Activated naive CD4-positive, alpha-beta T cell treated with anti-CD3 and anti-CD28 coated beads, Interleukin-2, amount 50 U/mL, for 24 hours (primary cell): ENCODE measurements at regions not wholly inside any gene's neighbourhood (a gene's known extent, or its start where the extent isn't known, plus 50 kb on each side); places are given as distances from the start of the nearest gene placed in this dataset.

ENCODE experiments used
- H3K27ac Mint-ChIP-seq: one replicate; pipeline ENCODE4 v1.8.0; 2021; ENCODE audit warnings: mild to moderate bottlenecking, mixed read lengths
- H3K27me3 Mint-ChIP-seq: one replicate; pipeline ENCODE4 v1.8.0; 2021; ENCODE audit warnings: mixed read lengths
- H3K36me3 Mint-ChIP-seq: one replicate; pipeline ENCODE4 v1.8.0; 2021; ENCODE audit warnings: mixed read lengths
- H3K4me1 Mint-ChIP-seq: one replicate; pipeline ENCODE4 v1.8.0; 2021; ENCODE audit warnings: mixed read lengths
- H3K4me3 Mint-ChIP-seq: one replicate; pipeline ENCODE4 v1.8.0; 2021; ENCODE audit warnings: mild to moderate bottlenecking, mixed read lengths
- H3K9me3 Mint-ChIP-seq: one replicate; pipeline ENCODE4 v1.8.0; 2021; ENCODE audit warnings: mixed read lengths

- Mint-ChIP-seq H3K4me1 (no peaks in the 10 kb centered on the region), H3K27ac (no peak overlapping the region), H3K9me3 (peaks cover 4% of the 10 kb centered on the region), H3K4me3 (no peak overlapping the region), H3K27me3 (peaks cover 6% of the 10 kb centered on the region), H3K36me3 (no peaks in the 10 kb centered on the region)
Observed at GRCh38 chr7:98679741-98680140, 62.7 kb downstream of the NPTX2 start.

- no peaks in the 10 kb centered on the region for H3K4me1 Mint-ChIP-seq
- peaks cover 9% of the 10 kb centered on the region for H3K9me3 Mint-ChIP-seq
- no peak overlapping the region for H3K27ac Mint-ChIP-seq
- H3K27me3 Mint-ChIP-seq, result peaks cover 6% of the 10 kb centered on the region
- H3K36me3 Mint-ChIP-seq, result no peaks in the 10 kb centered on the region
- no peak overlapping the region for H3K4me3 Mint-ChIP-seq
Observed at GRCh38 chr7:98681511-98681910, 64.4 kb downstream of the NPTX2 start.

GRCh38 chr7:98681951-98682350 lies 64.9 kb downstream of the NPTX2 start:
- Mint-ChIP-seq H3K27me3 (peaks cover 6% of the 10 kb centered on the region), H3K4me3 (no peak overlapping the region)

GRCh38 chr7:98683514-98683913 lies 66.4 kb downstream of the NPTX2 start:
- H3K4me3 Mint-ChIP-seq, result no peak overlapping the region
- peaks cover 3% of the 10 kb centered on the region for H3K36me3 Mint-ChIP-seq
- no peak overlapping the region for H3K27ac Mint-ChIP-seq

More at GRCh38 chr7:98681951-98682350, 64.9 kb downstream of the NPTX2 start:
- Mint-ChIP-seq H3K36me3 (no peaks in the 10 kb centered on the region), H3K4me1 (no peaks in the 10 kb centered on the region), H3K27ac (no peak overlapping the region), H3K9me3 (peaks cover 10% of the 10 kb centered on the region)

GRCh38 chr7:98685541-98685940 lies 68.5 kb downstream of the NPTX2 start:
- Mint-ChIP-seq H3K4me1 (no peaks in the 10 kb centered on the region), H3K27ac (no peak overlapping the region), H3K36me3 (peaks cover 3% of the 10 kb centered on the region), H3K4me3 (no peak overlapping the region), H3K27me3 (peaks cover 1% of the 10 kb centered on the region), H3K9me3 (peaks cover 13% of the 10 kb centered on the region)

More at GRCh38 chr7:98683514-98683913, 66.4 kb downstream of the NPTX2 start:
- Mint-ChIP-seq H3K27me3 (peaks cover 6% of the 10 kb centered on the region), H3K4me1 (no peaks in the 10 kb centered on the region), H3K9me3 (peaks cover 15% of the 10 kb centered on the region)

GRCh38 chr7:98686466-98687080 lies 69.5 kb downstream of the NPTX2 start:
- Mint-ChIP-seq H3K27ac (no peak overlapping the region), H3K36me3 (peaks cover 3% of the 10 kb centered on the region), H3K27me3 (no peaks in the 10 kb centered on the region), H3K9me3 (peaks cover 12% of the 10 kb centered on the region), H3K4me1 (no peaks in the 10 kb centered on the region), H3K4me3 (no peak overlapping the region)

- no peaks in the 10 kb centered on the region for H3K4me1 Mint-ChIP-seq
- H3K27ac Mint-ChIP-seq, result no peak overlapping the region
- peaks cover 3% of the 10 kb centered on the region for H3K36me3 Mint-ChIP-seq
- H3K9me3 Mint-ChIP-seq, result peaks cover 16% of the 10 kb centered on the region
- H3K4me3 Mint-ChIP-seq, result no peak overlapping the region
- H3K27me3 Mint-ChIP-seq, result no peaks in the 10 kb centered on the region
Observed at GRCh38 chr7:98687111-98687751, 70.1 kb downstream of the NPTX2 start.

- peaks cover 4% of the 10 kb centered on the region for H3K27me3 Mint-ChIP-seq
- no peaks in the 10 kb centered on the region for H3K4me1 Mint-ChIP-seq
- H3K27ac Mint-ChIP-seq, result no peak overlapping the region
- peaks cover 3% of the 10 kb centered on the region for H3K36me3 Mint-ChIP-seq
- no peak overlapping the region for H3K4me3 Mint-ChIP-seq
- peaks cover 15% of the 10 kb centered on the region for H3K9me3 Mint-ChIP-seq
Observed at GRCh38 chr7:98691619-98692018, 74.5 kb downstream of the NPTX2 start.

GRCh38 chr7:98697083-98697482 lies 80.0 kb downstream of the NPTX2 start:
- H3K27ac Mint-ChIP-seq, result no peak overlapping the region
- H3K4me1 Mint-ChIP-seq, result no peaks in the 10 kb centered on the region
- peaks cover 7% of the 10 kb centered on the region for H3K27me3 Mint-ChIP-seq
- no peaks in the 10 kb centered on the region for H3K36me3 Mint-ChIP-seq
- H3K4me3 Mint-ChIP-seq, result no peak overlapping the region
- H3K9me3 Mint-ChIP-seq, result peaks cover 11% of the 10 kb centered on the region

GRCh38 chr7:98697485-98698240 lies 80.6 kb downstream of the NPTX2 start:
- Mint-ChIP-seq H3K36me3 (no peaks in the 10 kb centered on the region), H3K4me1 (no peaks in the 10 kb centered on the region), H3K27me3 (peaks cover 7% of the 10 kb centered on the region), H3K9me3 (peaks cover 11% of the 10 kb centered on the region), H3K27ac (no peak overlapping the region), H3K4me3 (no peak overlapping the region)

- Mint-ChIP-seq H3K4me1 (no peaks in the 10 kb centered on the region), H3K27me3 (peaks cover 10% of the 10 kb centered on the region), H3K4me3 (no peak overlapping the region), H3K36me3 (no peaks in the 10 kb centered on the region), H3K27ac (no peak overlapping the region), H3K9me3 (peaks cover 11% of the 10 kb centered on the region)
Observed at GRCh38 chr7:98698976-98699375, 81.9 kb downstream of the NPTX2 start.

GRCh38 chr7:98700533-98700932 lies 83.4 kb downstream of the NPTX2 start:
- Mint-ChIP-seq H3K4me3 (no peak overlapping the region), H3K4me1 (no peaks in the 10 kb centered on the region), H3K36me3 (no peaks in the 10 kb centered on the region), H3K27ac (no peak overlapping the region), H3K9me3 (peaks cover 7% of the 10 kb centered on the region), H3K27me3 (peaks cover 9% of the 10 kb centered on the region)

- Mint-ChIP-seq H3K36me3 (no peaks in the 10 kb centered on the region), H3K27me3 (peaks cover 9% of the 10 kb centered on the region), H3K4me3 (no peak overlapping the region), H3K4me1 (no peaks in the 10 kb centered on the region), H3K9me3 (peaks cover 6% of the 10 kb centered on the region), H3K27ac (no peak overlapping the region)
Observed at GRCh38 chr7:98701372-98701771, 84.3 kb downstream of the NPTX2 start.

GRCh38 chr7:98702021-98702420 lies 84.9 kb downstream of the NPTX2 start:
- Mint-ChIP-seq H3K9me3 (peaks cover 4% of the 10 kb centered on the region), H3K36me3 (no peaks in the 10 kb centered on the region), H3K27me3 (peaks cover 8% of the 10 kb centered on the region), H3K4me1 (no peaks in the 10 kb centered on the region), H3K27ac (no peak overlapping the region), H3K4me3 (no peak overlapping the region)

- H3K9me3 Mint-ChIP-seq, result peaks cover 4% of the 10 kb centered on the region
- H3K36me3 Mint-ChIP-seq, result no peaks in the 10 kb centered on the region
- H3K27ac Mint-ChIP-seq, result no peak overlapping the region
- H3K27me3 Mint-ChIP-seq, result peaks cover 11% of the 10 kb centered on the region
- no peaks in the 10 kb centered on the region for H3K4me1 Mint-ChIP-seq
- H3K4me3 Mint-ChIP-seq, result no peak overlapping the region
Observed at GRCh38 chr7:98703916-98704315, 86.8 kb downstream of the NPTX2 start.

GRCh38 chr7:98705626-98706025 lies 88.5 kb downstream of the NPTX2 start:
- Mint-ChIP-seq H3K36me3 (no peaks in the 10 kb centered on the region), H3K4me1 (no peaks in the 10 kb centered on the region), H3K27me3 (peaks cover 10% of the 10 kb centered on the region), H3K4me3 (no peak overlapping the region), H3K27ac (no peak overlapping the region), H3K9me3 (peaks cover 4% of the 10 kb centered on the region)
